ENCODE measurements at regions not wholly inside any gene's neighbourhood (a gene's known extent, or its start where the extent isn't known, plus 50 kb on each side); places are given as distances from the start of the nearest gene placed in this dataset.

DNA sequence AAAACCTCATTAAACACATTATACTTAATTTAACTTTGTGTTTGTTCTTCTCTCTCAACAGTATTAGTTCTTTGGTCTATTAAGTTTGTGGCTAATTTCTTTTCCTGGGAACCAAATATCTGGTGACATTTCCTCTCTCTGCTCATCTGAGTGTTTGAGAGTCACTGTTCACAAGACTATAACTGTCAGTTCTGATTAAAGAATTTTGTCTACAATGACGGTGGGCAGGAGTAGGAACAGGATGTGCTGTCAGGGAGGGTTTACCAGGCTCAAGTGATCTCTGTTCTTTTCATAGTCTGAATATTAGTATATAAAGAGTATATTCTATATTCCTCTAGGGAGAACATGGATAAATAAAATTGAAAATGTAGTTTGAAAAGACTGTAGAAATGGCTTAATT lies 92.9 kb downstream of the ALG10B start (continued):
- TF ChIP-seq ZNF462 (CRISPR knock-in tag; IDR thresholded peaks at IDR 0.05), result no peak
- no peak for TF ChIP-seq CREB1 (CRISPR knock-in tag; IDR thresholded peaks at IDR 0.05; ENCODE audit: low read depth)

DNA sequence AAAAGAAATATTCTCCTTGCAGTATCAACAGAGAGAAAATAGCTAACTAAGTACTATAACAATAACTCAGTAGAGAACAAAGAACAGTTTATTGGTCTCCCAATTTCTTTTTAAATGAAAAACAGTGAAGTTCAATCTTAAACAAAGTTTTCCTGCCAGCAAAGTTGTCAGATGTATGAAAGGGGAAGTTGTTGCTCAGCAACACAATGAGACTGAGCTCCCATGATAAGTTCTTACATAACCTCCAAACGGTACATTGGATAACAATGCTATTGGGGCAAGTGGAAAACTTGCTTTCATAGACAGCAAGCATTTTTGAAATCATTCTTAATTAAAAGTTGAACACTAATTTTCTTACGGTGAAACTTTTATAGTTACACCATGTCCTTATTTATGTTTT lies 94.9 kb downstream of the ALG10B start:
- H2AFZ ChIP-seq, result no peak overlapping the region
- ATAC-seq, result no peak
- no peak for TF ChIP-seq REST (IDR thresholded peaks at IDR 0.05; ENCODE audit: unreplicated experiment)
- no peak for TF ChIP-seq ZNF462 (CRISPR knock-in tag; IDR thresholded peaks at IDR 0.05)
- TF ChIP-seq ZNF114 (CRISPR knock-in tag; IDR thresholded peaks at IDR 0.05), result no peak
- TF ChIP-seq JUNB (IDR thresholded peaks at IDR 0.05; ENCODE audit: unreplicated experiment), result no peak
- no peak for TF ChIP-seq NANOG (IDR thresholded peaks at IDR 0.05; ENCODE audit: borderline replicate concordance)

More for the DNA sequence above, 94.9 kb downstream of the ALG10B start:
- H3K4me1 ChIP-seq (ENCODE audit: insufficient read depth), result peaks cover 26% of the 10 kb centered on the region; the same call in 1 of the 2 replicates
- H4K20me1 ChIP-seq (replicated peaks; ENCODE audit: insufficient read depth), result no peaks in the 10 kb centered on the region
- Mint-ChIP-seq H3K4me1 (peaks cover 23% of the 10 kb centered on the region), H3K27ac (no peak overlapping the region), H3K9me3 (peaks cover 5% of the 10 kb centered on the region; the same call in 2 of the 3 replicates), H3K4me3 (no peak overlapping the region), H3K36me3 (ENCODE audit: low read depth) (no peaks in the 10 kb centered on the region), H3K27me3 (ENCODE audit: insufficient read depth, low read depth, poor library complexity) (no peaks in the 10 kb centered on the region)
- no peaks in the 10 kb centered on the region for H3K36me3 ChIP-seq (ENCODE audit: insufficient read depth)
- peak overlapping the region; percentile 44; the same call in 1 of the 2 replicates for H3K4me2 ChIP-seq
- H3K27ac ChIP-seq (ENCODE audit: low read depth), result no peak overlapping the region
- H3K79me2 ChIP-seq (replicated peaks; ENCODE audit: insufficient read depth), result no peaks in the 10 kb centered on the region
- no peaks in the 10 kb centered on the region for H3F3A ChIP-seq (replicated peaks; ENCODE audit: low read depth)
- H3K9me2 ChIP-seq (ENCODE audit: insufficient read depth), result no peaks in the 10 kb centered on the region
- no peaks in the 10 kb centered on the region for H3K27me3 ChIP-seq (ENCODE audit: insufficient read depth)
- H3K4me3 ChIP-seq, result no peak overlapping the region
- DNase-seq (ENCODE audit: low spot score), result no peak

Measured in GM23338 (cell line).